ENCODE measurements at regions not wholly inside any gene's neighbourhood (a gene's known extent, or its start where the extent isn't known, plus 50 kb on each side); places are given as distances from the start of the nearest gene placed in this dataset.

DNA sequence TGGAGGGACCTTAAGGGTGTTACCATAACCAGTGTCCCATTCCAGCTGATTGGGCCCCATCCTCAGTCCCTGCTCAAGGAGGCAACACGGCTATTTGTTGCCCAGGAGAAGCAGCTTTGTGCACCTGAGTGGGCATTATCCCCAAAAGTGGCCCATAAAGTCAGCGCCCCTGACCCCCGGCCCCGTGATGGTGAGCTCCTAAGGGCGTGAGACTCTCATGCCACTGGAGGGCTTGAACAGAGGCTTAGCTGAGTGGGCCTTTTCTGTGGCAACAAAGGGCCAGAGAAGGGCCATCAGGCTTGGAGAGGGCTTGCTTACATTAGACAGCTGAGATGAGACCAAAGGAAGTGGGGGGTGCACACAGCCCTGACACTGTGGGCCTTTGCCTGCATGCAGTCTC, 99.2 kb upstream of the RAB6C start:
- FAIRE-seq, result no peak
- DNase-seq (ENCODE audit: insufficient read length, low spot score), result no peak
- TF ChIP-seq PAX5 (IDR thresholded peaks at IDR 0.05; ENCODE audit: insufficient read depth, low read length, severe bottlenecking) (no peak), POLR2AphosphoS5 (IDR thresholded peaks at IDR 0.05; ENCODE audit: low read depth, low read length) (no peak), POLR2A (IDR thresholded peaks at IDR 0.05; ENCODE audit: low read depth, low read length) (no peak), TAF1 (IDR thresholded peaks at IDR 0.05; ENCODE audit: low read depth, low read length) (no peak), SPI1 (IDR thresholded peaks at IDR 0.05; ENCODE audit: low read depth, low read length) (no peak), POU2F2 (IDR thresholded peaks at IDR 0.05; ENCODE audit: low read depth, low read length) (no peak)

DNA sequence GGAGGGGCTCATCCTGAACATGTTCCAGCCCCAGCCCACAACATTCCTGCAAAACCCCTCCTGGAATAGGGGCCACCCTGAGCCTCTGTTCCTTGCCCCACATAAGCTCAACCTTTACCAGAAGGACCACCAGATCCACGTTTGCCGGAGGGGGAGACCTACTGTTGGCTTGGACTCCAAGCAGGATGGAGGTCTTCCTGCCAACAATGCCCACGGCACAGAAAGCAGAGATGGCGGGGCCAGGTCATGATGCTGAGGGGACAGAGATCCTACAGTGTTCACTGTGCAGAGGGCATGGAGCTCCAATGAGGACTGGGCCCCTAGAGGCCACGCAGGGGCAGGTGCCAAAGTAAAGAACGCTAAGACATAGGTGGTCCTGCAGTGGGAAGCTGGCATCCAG, 98.5 kb upstream of the RAB6C start:
- TF ChIP-seq SPI1 (IDR thresholded peaks at IDR 0.05; ENCODE audit: low read depth, low read length) (no peak), POLR2A (IDR thresholded peaks at IDR 0.05; ENCODE audit: low read depth, low read length) (no peak), PAX5 (IDR thresholded peaks at IDR 0.05; ENCODE audit: insufficient read depth, low read length, severe bottlenecking) (no peak), POLR2AphosphoS5 (IDR thresholded peaks at IDR 0.05; ENCODE audit: low read depth, low read length) (no peak), POU2F2 (IDR thresholded peaks at IDR 0.05; ENCODE audit: low read depth, low read length) (no peak), TAF1 (IDR thresholded peaks at IDR 0.05; ENCODE audit: low read depth, low read length) (no peak)
- FAIRE-seq (no peak), DNase-seq (ENCODE audit: insufficient read length, low spot score) (no peak)

DNA sequence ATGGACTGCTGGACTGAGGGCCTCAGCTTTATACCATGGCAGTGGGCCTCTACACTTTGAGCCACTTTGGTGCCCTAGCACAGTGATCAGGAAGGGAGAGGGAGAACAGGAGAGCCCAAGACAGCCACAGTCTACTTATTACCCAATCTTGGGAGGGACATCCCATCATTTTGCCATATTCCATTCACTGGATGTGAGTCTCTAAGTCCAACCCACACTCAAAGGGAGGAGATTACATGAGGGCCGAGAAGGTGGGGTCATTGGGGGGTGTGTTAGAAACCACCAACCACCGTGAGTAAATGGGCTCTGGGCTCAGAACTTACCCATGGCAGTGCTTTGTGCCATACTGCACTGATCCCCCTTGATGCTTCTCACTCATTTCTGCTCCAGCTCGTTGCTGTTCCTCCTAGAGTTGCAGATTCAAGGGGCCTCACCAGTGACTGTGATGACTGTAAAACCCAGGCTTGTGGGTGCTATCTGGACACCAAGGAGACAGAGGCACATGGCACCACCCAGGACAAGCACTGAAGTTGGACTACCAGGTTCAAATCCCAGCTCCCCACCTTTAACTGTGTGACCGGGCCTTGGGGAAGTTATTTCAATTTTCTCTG, 97.6 kb upstream of the RAB6C start:
- DNase-seq (ENCODE audit: insufficient read length, low spot score) (no peak), FAIRE-seq (no peak)
- TF ChIP-seq POLR2AphosphoS5 (IDR thresholded peaks at IDR 0.05; ENCODE audit: low read depth, low read length), result no peak
- TF ChIP-seq TAF1 (IDR thresholded peaks at IDR 0.05; ENCODE audit: low read depth, low read length), result no peak
- no peak for TF ChIP-seq POU2F2 (IDR thresholded peaks at IDR 0.05; ENCODE audit: low read depth, low read length)
- no peak for TF ChIP-seq POLR2A (IDR thresholded peaks at IDR 0.05; ENCODE audit: low read depth, low read length)
- TF ChIP-seq PAX5 (IDR thresholded peaks at IDR 0.05; ENCODE audit: insufficient read depth, low read length, severe bottlenecking), result no peak
- no peak for TF ChIP-seq SPI1 (IDR thresholded peaks at IDR 0.05; ENCODE audit: low read depth, low read length)

DNA sequence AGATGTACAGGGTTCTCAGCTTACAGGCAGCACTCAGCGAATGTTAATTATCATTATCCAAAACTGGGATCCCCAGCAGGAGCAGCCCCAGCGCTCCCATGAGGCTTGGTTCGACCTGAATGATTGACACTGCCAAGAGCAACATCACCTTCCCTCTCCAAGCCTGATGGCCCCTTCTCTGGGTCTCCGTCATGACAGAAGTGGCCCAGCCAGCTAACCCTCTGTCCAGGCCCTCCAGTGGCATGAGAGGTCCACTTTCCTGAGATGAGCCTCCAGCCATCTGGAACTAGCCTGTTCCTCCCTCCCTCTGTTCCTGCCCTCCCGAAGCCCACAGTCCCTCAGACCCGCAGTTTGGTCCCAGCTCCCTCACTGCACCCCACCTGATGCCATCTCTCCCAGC, 97.0 kb upstream of the RAB6C start:
- FAIRE-seq (no peak), DNase-seq (ENCODE audit: insufficient read length, low spot score) (no peak)
- TF ChIP-seq POLR2A (IDR thresholded peaks at IDR 0.05; ENCODE audit: low read depth, low read length) (no peak), TAF1 (IDR thresholded peaks at IDR 0.05; ENCODE audit: low read depth, low read length) (no peak), POLR2AphosphoS5 (IDR thresholded peaks at IDR 0.05; ENCODE audit: low read depth, low read length) (no peak), SPI1 (IDR thresholded peaks at IDR 0.05; ENCODE audit: low read depth, low read length) (no peak), POU2F2 (IDR thresholded peaks at IDR 0.05; ENCODE audit: low read depth, low read length) (no peak), PAX5 (IDR thresholded peaks at IDR 0.05; ENCODE audit: insufficient read depth, low read length, severe bottlenecking) (no peak)

DNA sequence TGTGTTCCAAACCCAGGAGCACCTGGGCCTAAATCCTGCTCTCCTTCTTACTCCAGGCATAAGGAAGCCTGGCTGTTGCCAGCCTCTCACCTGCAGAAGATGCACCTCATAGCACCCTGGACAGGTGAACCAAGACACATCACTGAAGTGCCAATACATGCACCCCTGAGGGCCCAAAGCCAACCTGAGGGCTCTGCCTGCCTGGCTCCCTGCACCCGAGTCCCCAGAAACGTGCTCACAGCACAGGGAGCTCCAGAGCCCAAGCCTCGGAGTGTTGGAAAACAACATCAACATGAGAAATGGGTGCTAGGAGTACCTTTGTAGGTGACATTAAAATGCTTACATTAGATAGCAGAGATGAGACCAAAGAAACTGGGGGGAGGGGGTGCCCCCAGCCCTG, 96.3 kb upstream of the RAB6C start:
- TF ChIP-seq PAX5 (IDR thresholded peaks at IDR 0.05; ENCODE audit: insufficient read depth, low read length, severe bottlenecking), result no peak
- no peak for TF ChIP-seq POLR2AphosphoS5 (IDR thresholded peaks at IDR 0.05; ENCODE audit: low read depth, low read length)
- no peak for DNase-seq (ENCODE audit: insufficient read length, low spot score)
- no peak for FAIRE-seq

DNA sequence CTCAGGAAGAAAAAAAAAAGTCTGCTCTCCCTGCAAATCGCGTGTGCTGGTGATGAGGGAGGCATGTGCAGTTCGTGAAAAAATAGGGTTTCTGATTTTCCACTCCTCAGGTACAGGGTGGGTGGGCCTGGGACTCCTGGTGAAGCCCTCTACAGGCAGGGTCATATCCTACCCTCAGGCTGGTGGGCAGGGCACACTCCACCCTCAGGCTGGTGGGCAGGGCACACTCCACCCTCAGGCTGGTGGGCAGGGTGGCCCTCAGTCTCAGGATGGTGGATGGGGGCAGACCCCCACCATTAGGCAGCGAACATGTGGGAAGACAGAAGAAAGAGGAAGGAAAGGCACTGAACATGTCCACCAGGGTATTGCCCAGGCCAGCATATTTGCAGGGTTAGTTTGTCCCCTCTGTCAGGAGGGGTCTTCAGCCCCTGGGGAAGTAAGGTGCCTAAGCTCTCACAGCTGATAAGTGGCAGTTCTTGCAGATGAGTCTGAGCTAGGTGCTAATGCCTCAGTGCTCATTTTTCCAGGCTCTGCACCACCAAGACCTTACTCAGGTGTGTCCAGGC, 95.2 kb upstream of the RAB6C start:
- DNase-seq (ENCODE audit: insufficient read length, low spot score) (no peak), FAIRE-seq (no peak)
- TF ChIP-seq POU2F2 (IDR thresholded peaks at IDR 0.05; ENCODE audit: low read depth, low read length) (no peak), PAX5 (IDR thresholded peaks at IDR 0.05; ENCODE audit: insufficient read depth, low read length, severe bottlenecking) (no peak), SPI1 (IDR thresholded peaks at IDR 0.05; ENCODE audit: low read depth, low read length) (no peak), POLR2AphosphoS5 (IDR thresholded peaks at IDR 0.05; ENCODE audit: low read depth, low read length) (no peak), POLR2A (IDR thresholded peaks at IDR 0.05; ENCODE audit: low read depth, low read length) (no peak), TAF1 (IDR thresholded peaks at IDR 0.05; ENCODE audit: low read depth, low read length) (no peak)

DNA sequence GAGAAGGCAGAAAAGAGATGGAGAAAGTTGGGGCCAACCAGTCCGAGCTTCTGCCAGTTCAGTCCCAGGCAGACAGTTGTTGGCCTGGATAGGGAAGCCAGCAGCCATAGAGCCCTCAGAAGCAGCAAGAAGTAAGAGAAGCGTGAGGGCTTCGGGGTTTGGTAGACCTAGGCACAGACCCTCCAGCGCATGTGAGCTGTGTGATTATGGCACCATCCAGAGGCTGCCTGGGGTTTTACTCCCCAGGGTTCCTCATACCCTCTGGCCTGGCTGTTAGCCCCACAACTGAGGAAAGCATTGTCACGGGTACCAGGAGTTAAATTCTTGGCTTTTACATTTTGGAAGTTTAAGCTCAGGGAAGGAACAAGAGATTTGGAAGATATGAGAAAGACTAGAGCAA, 93.7 kb upstream of the RAB6C start:
- TF ChIP-seq TAF1 (IDR thresholded peaks at IDR 0.05; ENCODE audit: low read depth, low read length) (no peak), POLR2AphosphoS5 (IDR thresholded peaks at IDR 0.05; ENCODE audit: low read depth, low read length) (no peak), POLR2A (IDR thresholded peaks at IDR 0.05; ENCODE audit: low read depth, low read length) (no peak), PAX5 (IDR thresholded peaks at IDR 0.05; ENCODE audit: insufficient read depth, low read length, severe bottlenecking) (no peak), SPI1 (IDR thresholded peaks at IDR 0.05; ENCODE audit: low read depth, low read length) (no peak), POU2F2 (IDR thresholded peaks at IDR 0.05; ENCODE audit: low read depth, low read length) (no peak)
- FAIRE-seq (no peak), DNase-seq (ENCODE audit: insufficient read length, low spot score) (no peak)

DNA sequence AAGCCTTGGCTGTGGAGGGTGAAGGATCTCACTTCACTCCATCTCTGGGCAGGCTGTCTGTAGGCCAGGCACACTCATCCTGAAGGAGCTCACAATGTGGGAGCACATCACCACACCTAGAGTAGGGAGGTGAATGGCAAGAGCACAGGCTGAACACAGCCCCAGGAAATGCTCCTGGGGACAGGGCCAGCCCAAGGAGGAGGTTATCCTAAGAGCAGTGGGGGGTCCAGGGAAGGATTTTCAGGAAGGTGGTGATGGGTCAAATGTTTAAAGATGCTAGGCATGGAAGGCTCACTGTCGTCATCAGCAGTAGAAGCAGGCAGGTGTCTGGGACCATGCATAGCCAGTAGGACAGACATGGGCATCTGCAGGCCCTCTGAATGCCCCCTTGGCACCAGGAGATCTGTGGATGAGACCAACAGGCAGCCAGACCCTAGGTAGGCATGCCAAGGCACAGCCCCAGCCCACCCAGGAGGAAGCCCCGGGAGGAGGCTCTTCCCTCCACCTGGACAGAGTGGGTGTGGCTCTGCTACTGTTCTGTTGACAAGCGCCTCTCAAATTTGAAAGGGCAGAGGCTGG, 91.7 kb upstream of the RAB6C start:
- DNase-seq (ENCODE audit: insufficient read length, low spot score), result no peak
- FAIRE-seq, result no peak
- TF ChIP-seq POU2F2 (IDR thresholded peaks at IDR 0.05; ENCODE audit: low read depth, low read length), result no peak
- TF ChIP-seq PAX5 (IDR thresholded peaks at IDR 0.05; ENCODE audit: insufficient read depth, low read length, severe bottlenecking), result no peak
- no peak for TF ChIP-seq SPI1 (IDR thresholded peaks at IDR 0.05; ENCODE audit: low read depth, low read length)
- TF ChIP-seq POLR2A (IDR thresholded peaks at IDR 0.05; ENCODE audit: low read depth, low read length), result no peak
- no peak for TF ChIP-seq TAF1 (IDR thresholded peaks at IDR 0.05; ENCODE audit: low read depth, low read length)
- TF ChIP-seq POLR2AphosphoS5 (IDR thresholded peaks at IDR 0.05; ENCODE audit: low read depth, low read length), result no peak

DNA sequence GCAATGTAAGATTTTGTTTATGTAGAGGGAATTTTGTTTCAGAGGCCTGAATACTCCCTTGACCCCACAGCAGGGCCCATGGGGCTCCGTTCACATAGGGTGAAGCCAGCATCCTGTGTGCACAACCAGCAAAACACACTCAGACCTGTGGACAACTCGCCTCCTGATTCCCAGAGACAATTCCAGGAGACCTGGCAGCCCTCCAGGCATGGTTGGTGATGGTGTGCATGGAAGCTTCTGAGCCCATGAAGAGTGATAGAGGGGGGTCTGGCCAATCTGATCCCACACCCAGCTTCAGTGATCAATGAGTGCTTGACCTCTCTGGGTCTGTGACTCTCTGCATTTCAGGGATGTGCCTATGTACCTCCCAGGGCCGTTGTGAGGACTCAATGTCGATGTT, 91.0 kb upstream of the RAB6C start:
- FAIRE-seq, result no peak
- TF ChIP-seq SPI1 (IDR thresholded peaks at IDR 0.05; ENCODE audit: low read depth, low read length) (no peak), POU2F2 (IDR thresholded peaks at IDR 0.05; ENCODE audit: low read depth, low read length) (no peak), POLR2A (IDR thresholded peaks at IDR 0.05; ENCODE audit: low read depth, low read length) (no peak), POLR2AphosphoS5 (IDR thresholded peaks at IDR 0.05; ENCODE audit: low read depth, low read length) (no peak), PAX5 (IDR thresholded peaks at IDR 0.05; ENCODE audit: insufficient read depth, low read length, severe bottlenecking) (no peak), TAF1 (IDR thresholded peaks at IDR 0.05; ENCODE audit: low read depth, low read length) (no peak)

More for the DNA sequence above, 91.0 kb upstream of the RAB6C start:
- no peak for DNase-seq (ENCODE audit: insufficient read length, low spot score)
